ENCODE measurements at regions not wholly inside any gene's neighbourhood (a gene's known extent, or its start where the extent isn't known, plus 50 kb on each side); places are given as distances from the start of the nearest gene placed in this dataset.

GRCh38 chr5:56367748-56368147 is 134.6 kb upstream of the ANKRD55 start:
- no peaks in the 10 kb centered on the region for H3F3A ChIP-seq (ENCODE audit: insufficient read depth, low read length, poor library complexity, severe bottlenecking)
- H2AFZ ChIP-seq (ENCODE audit: low read depth, low read length), result no peak overlapping the region
- H3K4me3 ChIP-seq (ENCODE audit: low read length), result no peak overlapping the region
- H3K27me3 ChIP-seq (ENCODE audit: insufficient read depth, low read depth, low read length), result no peaks in the 10 kb centered on the region
- no peaks in the 10 kb centered on the region for H3K9me3 ChIP-seq (ENCODE audit: low read length)
- no peak overlapping the region for H3K27ac ChIP-seq (ENCODE audit: low read length)
- H3K9ac ChIP-seq (ENCODE audit: low read length), result no peak overlapping the region
- H3K36me3 ChIP-seq (ENCODE audit: insufficient read depth, low read length), result no peaks in the 10 kb centered on the region
- TF ChIP-seq POLR2AphosphoS5 (IDR thresholded peaks at IDR 0.05) (no peak), EP300 (conservative IDR thresholded peaks at IDR 0.05; ENCODE audit: poor library complexity, severe bottlenecking) (no peak), TAF1 (IDR thresholded peaks at IDR 0.05; ENCODE audit: low read depth) (no peak), RAD21 (conservative IDR thresholded peaks at IDR 0.05) (no peak), REST (IDR thresholded peaks at IDR 0.05; ENCODE audit: borderline replicate concordance) (no peak), MXI1 (conservative IDR thresholded peaks at IDR 0.05; ENCODE audit: poor library complexity, severe bottlenecking) (no peak), EZH2 (IDR thresholded peaks at IDR 0.05; ENCODE audit: borderline replicate concordance, insufficient read depth, low read length, poor library complexity, severe bottlenecking) (no peak), SMC3 (conservative IDR thresholded peaks at IDR 0.05; ENCODE audit: poor library complexity) (no peak), CTCF (IDR thresholded peaks at IDR 0.05; ENCODE audit: poor library complexity, severe bottlenecking) (no peak)
- no peaks in the 10 kb centered on the region for H3K79me2 ChIP-seq (replicated peaks; ENCODE audit: insufficient read depth, low read length)
- H4K20me1 ChIP-seq (ENCODE audit: insufficient read depth), result no peaks in the 10 kb centered on the region
- no peaks in the 10 kb centered on the region for H3K9me2 ChIP-seq (ENCODE audit: insufficient read depth, low read length)
- no peak overlapping the region for H3K4me2 ChIP-seq (ENCODE audit: low read length)

- Histone ChIP-seq H3K4me2 (ENCODE audit: low read length) (no peak overlapping the region), H3K36me3 (ENCODE audit: insufficient read depth, low read length) (no peaks in the 10 kb centered on the region), H2AFZ (ENCODE audit: low read depth, low read length) (no peak overlapping the region), H3K27me3 (ENCODE audit: insufficient read depth, low read depth, low read length) (no peaks in the 10 kb centered on the region), H3K4me3 (ENCODE audit: low read length) (no peak overlapping the region), H3F3A (ENCODE audit: insufficient read depth, low read length, poor library complexity, severe bottlenecking) (no peaks in the 10 kb centered on the region), H3K79me2 (replicated peaks; ENCODE audit: insufficient read depth, low read length) (no peaks in the 10 kb centered on the region), H3K27ac (ENCODE audit: low read length) (no peak overlapping the region), H3K9me3 (ENCODE audit: low read length) (no peaks in the 10 kb centered on the region), H3K9ac (ENCODE audit: low read length) (no peak overlapping the region), H4K20me1 (ENCODE audit: insufficient read depth) (no peaks in the 10 kb centered on the region), H3K9me2 (ENCODE audit: insufficient read depth, low read length) (no peaks in the 10 kb centered on the region)
- TF ChIP-seq CTCF (IDR thresholded peaks at IDR 0.05; ENCODE audit: poor library complexity, severe bottlenecking), result no peak
- TF ChIP-seq SMC3 (conservative IDR thresholded peaks at IDR 0.05; ENCODE audit: poor library complexity), result no peak
- no peak for TF ChIP-seq TAF1 (IDR thresholded peaks at IDR 0.05; ENCODE audit: low read depth)
- TF ChIP-seq EP300 (conservative IDR thresholded peaks at IDR 0.05; ENCODE audit: poor library complexity, severe bottlenecking), result no peak
- no peak for TF ChIP-seq POLR2AphosphoS5 (IDR thresholded peaks at IDR 0.05)
- no peak for TF ChIP-seq MXI1 (conservative IDR thresholded peaks at IDR 0.05; ENCODE audit: poor library complexity, severe bottlenecking)
- no peak for TF ChIP-seq REST (IDR thresholded peaks at IDR 0.05; ENCODE audit: borderline replicate concordance)
- TF ChIP-seq EZH2 (IDR thresholded peaks at IDR 0.05; ENCODE audit: borderline replicate concordance, insufficient read depth, low read length, poor library complexity, severe bottlenecking), result no peak
- no peak for TF ChIP-seq RAD21 (conservative IDR thresholded peaks at IDR 0.05)
Measured at GRCh38 chr5:56366986-56367385, 133.9 kb upstream of the ANKRD55 start.
